WTC11 (cell line): ENCODE measurements at regions not wholly inside any gene's neighbourhood (a gene's known extent, or its start where the extent isn't known, plus 50 kb on each side); places are given as distances from the start of the nearest gene placed in this dataset.

ENCODE experiments used
- CBFB ChIP-seq: sonication (generic); formaldehyde crosslinking; IDR thresholded peaks from 2 replicates; pipeline ENCODE4 v1.8.1; 2022; ENCODE audit warnings: mild to moderate bottlenecking, low read depth, missing genetic modification reagents
- CTCF ChIP-seq: fragments of 200-600 bp; IDR thresholded peaks from 2 replicates; pipeline ENCODE4 v1.8.0; 2022; ENCODE audit warnings: antibody characterized with exemption
- ETV6 ChIP-seq: sonication (generic); formaldehyde crosslinking; IDR thresholded peaks from 2 replicates; pipeline ENCODE4 v1.8.1; 2022; ENCODE audit warnings: mild to moderate bottlenecking, missing genetic modification reagents
- GABPB1 ChIP-seq: sonication (generic); formaldehyde crosslinking; IDR thresholded peaks from 2 replicates; pipeline ENCODE4 v1.8.1; 2023; ENCODE audit warnings: mild to moderate bottlenecking, missing genetic modification reagents
- NR2C2 ChIP-seq: sonication (generic); formaldehyde crosslinking; IDR thresholded peaks from 2 replicates; pipeline ENCODE4 v1.8.0; 2022; ENCODE audit warnings: mild to moderate bottlenecking, missing genetic modification reagents

DNA sequence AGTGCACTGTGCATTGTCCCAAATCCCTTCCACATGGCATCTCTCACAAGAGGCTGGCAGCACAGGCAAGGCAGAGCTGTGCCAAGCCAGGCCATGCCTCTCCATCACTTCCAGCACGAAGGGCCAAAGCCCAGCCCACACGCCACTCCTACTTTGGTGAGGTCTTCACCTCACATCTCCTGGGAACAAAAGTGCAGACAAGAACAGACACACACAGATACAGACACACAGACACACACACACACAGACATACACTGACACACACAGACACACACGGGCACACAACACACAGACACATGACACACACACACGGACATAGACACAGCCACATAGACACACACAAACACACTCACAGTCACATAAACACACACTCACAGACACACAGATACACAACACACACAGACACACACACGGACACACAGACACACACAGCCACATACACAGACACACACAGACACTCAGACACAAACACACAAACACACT lies 233.3 kb downstream of the UACA start:
- no peak for TF ChIP-seq CTCF
- TF ChIP-seq CBFB (CRISPR knock-in tag): no peak
- no peak for TF ChIP-seq ETV6 (CRISPR knock-in tag)
- TF ChIP-seq GABPB1 (CRISPR knock-in tag): no peak
- TF ChIP-seq NR2C2 (CRISPR knock-in tag): no peak
